ENCODE measurements at regions not wholly inside any gene's neighbourhood (a gene's known extent, or its start where the extent isn't known, plus 50 kb on each side); places are given as distances from the start of the nearest gene placed in this dataset.
"Not testable (repeated sequence)": the region's sequence is repeated elsewhere in the genome, so short reads cannot be mapped to it uniquely, and the experiment has no call there.

DNA sequence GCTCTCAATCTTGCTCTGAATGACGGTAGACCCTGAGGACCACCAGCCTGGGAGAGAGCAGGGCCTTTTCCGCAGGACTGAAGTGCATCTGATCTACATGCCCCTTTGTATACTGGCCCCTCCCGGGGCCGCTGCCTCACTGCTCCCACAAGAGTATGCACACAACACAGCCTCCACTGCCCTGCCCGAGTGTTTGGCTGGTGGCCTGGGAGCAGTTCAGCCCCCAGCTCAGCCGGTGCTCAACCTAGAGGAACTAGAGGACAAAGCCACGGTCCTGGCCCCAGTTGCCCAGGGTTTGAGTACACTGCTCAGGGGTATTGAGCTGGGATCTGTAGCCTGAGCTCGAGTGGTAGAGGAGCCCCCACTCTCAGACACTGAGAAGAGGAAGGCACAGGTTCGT lies 118.9 kb upstream of the CAB39 start:
- DNase-seq, result no peak

DNA sequence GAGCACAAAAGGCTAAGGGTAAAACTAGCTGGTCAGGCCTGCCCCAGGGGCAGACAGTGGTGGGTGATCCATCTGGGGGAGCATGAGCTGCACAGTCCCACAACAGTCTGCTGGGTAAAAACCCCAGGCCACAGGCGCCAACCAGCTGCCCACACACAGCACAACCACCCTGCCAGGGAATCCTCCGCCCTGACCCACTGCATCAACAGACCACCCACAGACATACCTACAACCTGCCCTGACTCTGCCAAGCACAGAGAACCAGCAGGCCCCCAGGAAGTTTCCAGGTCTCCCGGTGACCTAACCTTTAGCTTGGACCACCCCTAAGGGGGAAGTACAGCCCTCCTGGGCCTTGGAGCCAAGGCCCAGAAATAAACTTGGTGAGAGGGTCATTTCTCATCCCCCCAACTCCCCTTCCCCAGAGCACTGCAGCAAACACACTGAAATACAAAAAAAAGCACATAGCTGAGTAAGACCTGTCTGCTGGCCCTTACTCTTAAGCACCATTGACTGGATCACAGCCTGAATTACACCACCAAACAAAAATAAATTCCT lies 118.3 kb upstream of the CAB39 start:
- DNase-seq, result no peak

DNA sequence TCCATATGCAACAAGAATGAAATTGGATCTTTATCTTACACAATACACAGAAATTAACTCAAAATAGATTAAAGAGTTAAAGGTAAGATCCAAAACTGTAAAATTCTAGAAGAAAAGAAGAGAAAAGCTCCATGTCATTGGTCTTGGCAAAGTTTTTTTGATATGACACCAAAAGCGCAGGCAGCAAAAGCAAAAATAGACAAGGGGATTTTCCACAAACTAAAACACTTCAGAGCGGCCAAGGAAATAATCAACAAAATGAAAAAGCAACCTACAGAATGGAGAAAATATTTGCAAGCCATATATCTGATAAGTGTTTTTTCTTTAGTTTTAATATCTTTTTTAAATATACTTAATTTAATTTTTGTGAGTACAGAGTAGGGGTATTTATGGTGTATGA lies 112.8 kb upstream of the CAB39 start:
- DNase-seq, result no peak

DNA sequence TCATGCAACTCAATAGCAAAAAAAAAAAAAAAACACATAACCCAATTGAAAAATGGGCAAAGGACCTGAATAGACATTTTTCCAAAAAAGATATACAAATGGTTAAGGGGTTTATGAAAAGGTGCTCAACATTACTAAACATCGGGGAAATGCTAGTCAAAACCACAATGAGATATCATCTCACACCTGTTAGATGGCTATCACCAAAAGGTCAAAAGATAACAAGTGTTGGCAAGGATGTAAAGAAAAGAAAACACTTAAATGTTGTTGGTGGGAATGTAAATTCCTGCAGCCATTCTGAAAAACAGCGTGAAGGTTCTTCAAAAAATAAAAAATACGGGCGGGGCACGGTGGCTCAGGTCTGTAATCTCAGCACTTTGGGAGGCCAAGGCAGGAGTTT lies 112.4 kb upstream of the CAB39 start:
- peak; percentile 14 for DNase-seq

DNA sequence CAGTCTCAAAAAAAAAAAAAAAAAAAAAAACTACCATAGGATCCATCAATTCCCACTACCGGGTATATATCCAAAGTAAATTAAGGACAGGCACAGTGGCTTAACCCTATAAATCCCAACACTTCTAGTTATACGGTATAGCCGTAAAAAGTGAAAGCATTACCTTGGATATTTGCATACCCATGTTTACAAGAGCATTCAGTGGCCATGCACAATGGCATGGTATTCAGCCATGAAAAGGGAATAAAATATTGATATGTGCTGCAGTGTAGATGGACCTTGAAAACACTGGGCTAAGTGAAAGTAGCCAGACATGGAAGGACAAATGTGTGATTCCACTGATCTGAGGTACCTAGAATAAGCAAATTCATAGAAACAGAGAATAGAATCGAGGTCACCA lies 111.8 kb upstream of the CAB39 start:
- no peak for DNase-seq

DNA sequence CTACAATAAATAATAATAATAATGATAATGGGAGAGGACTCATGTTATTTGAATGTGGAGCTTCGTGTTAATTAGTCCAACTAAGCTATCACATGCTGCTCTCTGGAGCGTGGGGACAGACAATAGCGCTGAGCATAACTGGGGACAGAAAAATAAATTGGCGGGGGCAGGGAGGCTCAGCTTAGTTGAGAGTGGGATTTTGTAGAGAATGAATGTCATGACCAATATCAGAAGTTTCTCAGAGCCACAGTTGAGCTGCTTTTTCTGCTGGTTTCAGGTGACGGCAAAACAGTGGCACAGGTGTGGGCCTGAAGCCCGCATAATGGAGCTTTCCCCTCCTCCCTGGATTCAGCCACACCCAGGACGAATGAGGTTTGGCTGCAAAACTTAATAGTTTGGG lies 111.1 kb upstream of the CAB39 start:
- DNase-seq, result no peak

DNA sequence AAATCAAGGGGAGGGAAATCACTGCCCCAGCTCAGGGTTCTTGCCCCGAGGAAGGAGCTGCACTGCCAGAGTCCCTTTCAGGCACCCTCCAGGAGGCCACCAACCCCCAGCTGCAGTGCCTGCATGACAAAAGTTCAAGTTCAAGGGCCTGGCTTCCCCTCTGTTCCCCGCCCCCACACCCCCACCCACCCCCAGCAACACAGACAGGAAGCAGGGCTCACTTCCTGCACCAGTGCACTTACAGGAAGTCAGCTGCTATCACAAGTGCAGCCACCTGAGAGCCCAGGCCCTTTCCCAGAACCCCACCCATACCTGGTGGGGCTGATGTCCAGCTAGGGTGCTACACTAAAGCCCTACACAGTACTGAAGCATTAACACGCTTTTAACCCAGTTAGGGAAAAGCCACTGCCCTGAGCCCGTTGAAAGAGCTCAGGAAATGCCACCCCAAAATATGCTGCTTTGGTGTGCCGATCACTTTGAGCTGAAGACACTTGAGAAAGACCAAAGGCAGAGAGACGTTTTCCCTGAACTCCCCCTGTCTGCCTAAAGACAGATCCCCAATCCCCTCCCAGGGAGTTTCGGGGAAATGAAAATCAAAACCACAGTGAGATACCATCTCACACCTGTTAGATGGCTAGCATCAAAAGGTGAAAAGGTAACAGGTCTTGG lies 109.9 kb upstream of the CAB39 start:
- DNase-seq, result peak; percentile 64

DNA sequence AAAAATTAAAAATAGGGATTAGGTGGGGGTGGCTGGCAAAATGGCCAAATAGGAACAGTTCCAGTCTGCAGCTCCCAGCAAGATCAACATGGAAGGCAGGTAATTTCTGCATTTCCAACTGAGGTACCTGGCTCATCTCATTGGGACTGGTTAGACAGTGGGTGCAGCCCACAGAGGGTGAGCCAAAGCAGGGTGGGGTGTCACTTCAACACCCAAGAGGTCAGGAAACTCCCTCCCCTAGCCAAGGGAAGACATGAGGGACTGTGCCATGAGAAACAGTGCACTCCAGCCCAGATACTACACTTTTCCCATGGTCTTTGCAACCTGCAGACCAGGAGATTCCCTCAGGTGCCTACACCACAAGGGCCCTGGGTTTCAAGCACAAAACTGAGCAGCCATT lies 109.3 kb upstream of the CAB39 start:
- not testable (repeated sequence) for DNase-seq

DNA sequence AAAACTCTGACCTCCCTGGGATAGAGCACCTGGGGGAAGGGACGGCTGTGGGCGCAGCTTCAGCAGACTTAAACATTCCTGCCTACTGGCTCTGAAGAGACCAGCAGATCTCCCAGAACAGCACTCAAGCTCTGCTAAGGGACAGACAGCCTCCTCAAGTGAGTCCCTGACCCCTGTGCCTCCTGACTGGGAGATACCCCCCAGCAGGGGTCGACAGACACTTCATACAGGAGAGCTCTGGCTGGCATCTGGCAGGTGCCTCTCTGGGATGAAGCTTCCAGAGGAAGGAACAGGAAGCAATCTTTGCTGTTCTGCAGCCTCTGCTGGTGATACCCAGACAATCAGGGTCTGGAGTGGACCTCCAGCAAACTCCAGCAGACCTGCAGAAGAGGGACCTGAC lies 108.5 kb upstream of the CAB39 start:
- DNase-seq, result not testable (repeated sequence)

DNA sequence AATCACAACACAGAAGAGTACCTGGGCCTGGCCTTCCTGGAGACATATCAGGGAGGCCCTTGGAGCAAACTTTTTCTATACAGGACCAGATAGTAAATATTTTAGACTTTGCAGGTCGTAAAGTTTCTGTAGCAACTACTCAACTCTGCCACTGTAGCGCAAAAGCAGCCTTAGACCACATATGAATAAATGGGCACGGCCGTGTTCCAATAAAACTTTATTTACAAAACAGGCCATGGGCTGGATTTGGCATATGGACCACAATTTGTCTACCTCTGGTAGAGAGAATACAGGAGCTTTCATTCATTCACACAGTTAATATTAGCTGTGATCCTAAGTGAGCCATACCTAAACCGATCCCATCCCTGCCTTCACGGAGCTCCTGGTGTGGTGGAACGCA lies 98.6 kb upstream of the CAB39 start:
- DNase-seq, result no peak

DNA sequence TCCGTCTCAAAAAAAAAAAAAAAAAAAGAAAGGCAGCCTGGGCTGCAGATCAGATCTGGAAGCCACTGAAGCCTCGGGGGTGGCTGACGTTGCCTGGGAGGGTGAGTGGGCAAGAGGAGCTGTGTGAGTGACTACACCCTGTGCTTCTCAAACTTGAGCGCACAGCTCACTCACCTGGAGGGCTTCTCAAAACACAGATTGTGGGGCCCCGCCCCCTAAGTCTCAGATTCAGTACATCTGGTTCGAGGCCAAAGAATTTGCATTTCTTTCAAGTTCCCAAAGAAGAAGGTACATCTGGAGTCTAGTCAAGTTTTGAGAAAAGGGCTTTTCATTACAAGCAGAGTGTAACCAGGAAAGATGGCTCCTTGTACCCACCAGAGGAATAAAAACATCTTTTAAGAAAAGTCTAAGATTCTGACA lies 97.7 kb upstream of the CAB39 start:
- no peak for DNase-seq

DNA sequence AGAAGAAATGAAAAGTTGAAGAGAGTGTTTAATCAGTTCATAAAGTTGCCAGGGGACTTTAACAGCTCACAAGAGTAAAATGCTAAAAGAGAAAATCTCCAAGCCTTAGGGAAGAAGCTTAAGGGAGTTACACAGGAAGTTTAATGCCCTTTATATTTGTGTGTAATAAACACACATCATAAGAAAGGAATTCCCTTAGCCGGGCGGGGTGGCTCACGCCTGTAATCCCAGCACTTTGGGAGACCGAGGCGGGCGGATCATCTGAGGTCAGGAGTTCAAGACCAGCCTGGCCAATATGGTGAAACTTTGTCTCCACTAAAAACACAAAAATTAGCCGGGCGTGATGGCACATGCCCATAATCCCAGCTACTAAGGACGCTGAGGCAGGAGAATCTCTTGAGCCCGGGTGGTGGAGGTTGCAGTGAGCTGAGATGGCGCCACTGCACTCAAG lies 95.4 kb upstream of the CAB39 start:
- DNase-seq, result not testable (repeated sequence)

DNA sequence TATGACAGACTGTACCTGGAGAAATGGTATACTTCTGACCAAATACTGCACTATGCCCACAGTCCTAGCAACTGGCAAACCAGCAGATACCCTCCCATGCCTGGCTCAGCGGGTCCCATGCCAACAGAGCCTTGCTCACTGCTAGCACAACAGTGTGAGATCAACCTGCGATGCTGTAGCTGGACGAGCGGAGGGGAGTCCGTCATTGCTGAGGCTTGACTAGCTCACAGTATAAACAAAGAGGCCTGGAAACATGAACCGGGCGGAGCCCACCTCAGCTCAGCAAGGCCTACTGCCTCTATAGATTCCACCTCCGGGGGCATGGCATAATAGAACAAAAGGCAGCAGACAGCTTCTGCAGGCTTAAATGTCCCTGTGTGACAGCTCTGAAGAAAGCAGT lies 93.2 kb upstream of the CAB39 start:
- DNase-seq, result no peak

DNA sequence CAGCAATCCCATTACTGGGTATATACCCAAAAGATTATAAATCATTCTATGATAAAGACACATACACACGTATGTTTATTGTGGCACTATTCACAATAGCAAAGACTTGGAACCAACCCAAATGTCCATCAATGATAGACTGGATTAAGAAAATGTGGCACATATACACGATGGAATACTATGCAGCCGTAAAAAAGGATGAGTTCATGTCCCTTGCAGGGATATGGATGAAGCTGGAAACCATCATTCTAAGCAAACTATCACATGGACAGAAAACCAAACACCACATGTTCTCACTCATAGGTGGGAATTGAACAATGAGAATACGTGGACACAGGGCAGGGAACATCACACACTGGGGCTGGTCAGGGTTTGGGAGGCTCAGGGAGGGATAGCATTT lies 87.4 kb upstream of the CAB39 start:
- DNase-seq, result not testable (repeated sequence)

DNA sequence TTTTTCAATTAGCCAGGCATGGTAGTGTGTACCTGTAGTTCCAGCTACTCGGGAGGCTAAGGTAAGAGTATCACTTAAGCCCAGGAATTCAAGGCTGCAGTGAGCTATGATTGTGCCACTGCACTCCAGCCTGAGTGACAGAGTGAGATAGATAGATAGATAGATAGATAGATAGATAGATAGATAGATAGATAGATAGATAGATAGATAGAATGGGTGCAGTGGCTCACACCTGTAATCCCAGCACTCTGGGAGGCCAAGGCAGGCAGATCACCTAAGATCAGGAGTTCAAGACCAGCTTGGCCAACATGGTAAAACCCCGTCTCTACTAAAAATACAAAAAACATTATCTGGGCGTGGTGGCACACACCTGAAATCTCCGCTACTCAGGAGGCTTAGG lies 85.6 kb upstream of the CAB39 start:
- DNase-seq, result not testable (repeated sequence)

DNA sequence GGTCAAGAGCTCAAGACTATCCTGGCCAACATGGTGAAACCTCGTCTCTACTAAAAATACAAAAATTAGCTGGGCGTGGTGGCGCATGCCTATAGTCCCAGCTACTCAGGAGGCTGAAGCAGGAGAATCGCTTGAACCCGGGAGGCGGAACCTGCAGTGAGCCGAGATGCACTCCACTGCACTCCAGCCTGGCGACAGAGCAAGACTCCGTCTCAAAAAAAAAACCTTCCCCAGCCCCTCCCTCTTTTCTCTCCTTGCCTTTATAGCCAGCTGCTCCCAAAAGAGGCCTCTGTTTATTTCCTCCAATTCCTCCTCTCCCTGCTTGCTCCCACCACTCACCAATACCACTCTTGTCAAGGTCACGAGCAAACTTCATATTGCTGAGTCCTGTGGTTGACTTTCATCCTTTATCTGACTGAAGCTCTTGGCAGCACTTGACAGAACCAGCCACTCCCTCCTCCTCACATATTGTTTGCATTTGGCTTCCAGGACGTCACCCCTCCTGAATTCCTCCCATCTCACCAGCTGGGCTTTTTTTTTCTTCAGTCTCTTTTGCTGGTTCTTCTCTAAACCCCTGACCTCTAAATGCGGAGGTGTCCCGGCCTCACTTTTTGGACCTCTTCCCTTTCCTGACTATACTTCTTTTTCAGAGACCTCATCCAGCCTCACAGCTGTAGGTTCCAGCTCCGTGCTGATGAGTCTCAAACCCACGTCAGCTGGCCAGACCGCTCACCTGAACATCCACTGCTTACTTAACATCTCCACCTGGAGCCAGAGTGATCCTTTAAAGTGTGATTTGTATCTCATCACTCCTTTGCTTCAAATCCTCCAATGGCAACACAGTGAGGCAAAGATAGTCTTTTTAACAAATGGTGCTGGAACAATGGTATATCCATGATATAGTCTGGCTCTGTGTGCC lies 84.6 kb upstream of the CAB39 start:
- no peak for DNase-seq

DNA sequence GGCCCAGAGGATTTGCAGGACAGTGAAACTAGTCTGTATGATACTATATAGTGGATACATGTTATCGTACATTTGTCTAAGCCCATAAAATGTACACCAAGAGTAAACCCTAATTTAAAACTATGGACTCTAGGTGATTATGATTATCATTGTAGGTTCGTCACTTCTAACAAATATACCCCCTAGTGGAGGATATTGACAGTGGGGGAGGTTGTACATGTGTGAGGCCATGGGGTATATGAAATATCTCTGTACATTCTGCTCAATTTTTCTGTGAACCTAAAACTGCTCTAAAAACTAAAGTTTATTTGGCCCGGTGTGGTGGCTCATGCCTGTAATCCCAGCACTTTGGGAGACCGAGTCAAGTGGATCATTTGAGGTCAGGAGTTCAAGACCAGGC lies 81.2 kb upstream of the CAB39 start:
- DNase-seq, result no peak

DNA sequence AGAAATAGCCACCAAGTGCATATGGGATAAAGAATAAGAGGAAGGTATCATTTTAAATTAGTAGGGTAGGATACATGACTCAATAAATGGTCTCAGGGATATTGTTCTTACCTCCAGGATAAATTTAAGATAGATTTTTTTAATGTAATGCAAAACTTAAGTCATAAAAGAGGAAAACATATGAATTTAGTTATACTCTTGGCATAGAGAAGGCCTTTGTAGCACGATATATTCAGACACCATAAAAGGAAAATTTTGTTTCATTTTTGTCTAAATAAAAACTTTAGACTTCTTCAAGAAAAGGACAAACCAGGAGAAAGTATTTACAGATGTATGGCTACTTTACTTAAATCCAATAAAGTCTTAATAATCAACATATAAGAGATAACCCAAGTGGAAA lies 78.5 kb upstream of the CAB39 start:
- no peak for DNase-seq

DNA sequence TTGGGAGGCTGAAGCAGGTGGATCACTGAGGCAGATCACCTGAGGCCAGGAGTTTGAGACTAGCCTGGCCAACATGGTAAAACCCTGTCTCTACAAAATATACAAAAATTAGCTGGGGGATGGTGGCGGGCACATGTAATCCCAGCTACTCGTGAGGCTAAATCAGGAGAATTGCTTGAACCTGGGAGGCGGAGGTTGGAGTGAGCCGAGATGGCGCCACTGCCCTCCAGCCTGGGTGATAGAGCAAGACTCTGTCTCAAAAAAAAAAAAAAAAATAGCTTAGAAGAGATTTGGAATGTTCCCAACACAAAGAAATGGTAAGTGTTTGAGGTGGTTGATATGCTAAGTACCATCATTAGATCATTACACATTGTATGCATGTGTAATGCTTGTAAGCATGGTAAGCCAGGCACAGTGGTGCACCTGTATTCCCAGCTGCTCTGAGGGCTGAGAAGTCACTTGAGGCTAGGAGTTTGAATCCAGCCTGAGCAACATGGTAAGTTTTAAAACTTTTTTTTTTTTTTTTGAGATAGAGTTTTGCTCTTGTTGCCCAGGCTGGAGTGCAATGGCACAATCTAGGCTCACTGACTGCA lies 77.8 kb upstream of the CAB39 start:
- not testable (repeated sequence) for DNase-seq

DNA sequence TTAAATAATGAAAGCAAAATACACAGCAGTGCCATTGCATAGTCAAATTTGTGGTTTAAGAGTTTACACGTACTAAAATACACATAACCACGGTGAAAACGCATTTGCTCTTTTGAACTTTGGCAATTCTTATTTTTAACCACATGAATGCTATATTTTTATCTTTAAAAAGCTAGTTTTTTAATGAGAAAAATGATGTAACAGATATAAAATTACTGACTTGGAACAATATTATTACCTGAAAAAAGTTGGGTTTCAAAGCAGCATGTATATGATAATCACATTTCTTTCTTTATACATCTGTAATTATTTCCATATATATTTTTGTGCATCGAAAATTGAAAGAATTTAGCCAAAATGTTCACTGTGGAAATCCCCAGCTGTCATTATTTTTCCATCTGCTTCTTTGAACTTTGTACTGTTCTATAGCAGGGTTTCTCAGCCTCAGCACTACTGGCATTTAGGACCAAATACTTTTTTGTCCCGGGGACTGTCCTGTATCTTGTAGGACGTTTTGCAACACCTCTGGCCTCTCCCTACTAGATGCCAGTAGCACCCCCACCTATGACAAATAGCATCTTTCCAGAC lies 75.9 kb upstream of the CAB39 start:
- DNase-seq, result no peak

DNA sequence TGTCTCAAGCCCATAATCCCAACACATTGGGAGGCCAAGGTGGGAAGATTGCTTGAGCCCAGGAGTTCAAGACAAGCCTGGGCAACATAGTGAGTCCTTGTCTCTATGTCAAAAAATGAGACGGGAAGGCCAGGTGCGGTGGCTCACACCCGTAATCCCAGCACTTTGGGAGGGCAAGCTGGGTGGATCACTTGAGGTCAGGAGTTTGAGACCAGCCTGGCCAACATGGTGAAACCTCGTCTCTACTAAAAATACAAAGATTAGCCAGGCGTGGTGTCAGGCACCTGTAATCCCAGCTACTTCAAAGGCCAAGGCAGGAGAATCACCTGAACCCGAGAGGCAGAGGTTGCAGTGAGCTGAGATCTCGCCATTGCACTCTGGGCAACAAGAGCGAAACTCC lies 75.2 kb upstream of the CAB39 start:
- DNase-seq, result not testable (repeated sequence)

DNA sequence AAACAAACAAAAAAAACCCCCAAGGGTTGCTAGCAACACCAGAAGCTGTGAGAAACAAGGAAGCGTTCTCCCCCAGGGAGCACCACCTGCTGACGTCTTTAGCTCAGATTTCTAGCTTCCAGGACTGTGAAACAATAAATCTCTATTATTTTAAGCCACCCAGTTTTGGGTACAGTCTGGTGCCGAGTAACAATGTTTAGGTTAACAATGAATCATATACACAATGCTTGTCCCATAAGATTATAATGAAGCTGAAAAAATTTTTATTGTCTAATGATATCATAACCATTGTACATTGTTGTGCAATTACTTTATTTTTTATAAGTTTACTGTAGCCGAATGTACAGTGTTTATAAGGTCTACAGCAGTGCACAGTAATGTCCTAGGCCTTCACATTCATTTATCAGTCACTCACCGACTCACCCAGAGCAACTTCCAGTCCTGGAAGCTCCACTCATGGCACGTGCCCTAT lies 72.1 kb upstream of the CAB39 start:
- DNase-seq, result no peak

DNA sequence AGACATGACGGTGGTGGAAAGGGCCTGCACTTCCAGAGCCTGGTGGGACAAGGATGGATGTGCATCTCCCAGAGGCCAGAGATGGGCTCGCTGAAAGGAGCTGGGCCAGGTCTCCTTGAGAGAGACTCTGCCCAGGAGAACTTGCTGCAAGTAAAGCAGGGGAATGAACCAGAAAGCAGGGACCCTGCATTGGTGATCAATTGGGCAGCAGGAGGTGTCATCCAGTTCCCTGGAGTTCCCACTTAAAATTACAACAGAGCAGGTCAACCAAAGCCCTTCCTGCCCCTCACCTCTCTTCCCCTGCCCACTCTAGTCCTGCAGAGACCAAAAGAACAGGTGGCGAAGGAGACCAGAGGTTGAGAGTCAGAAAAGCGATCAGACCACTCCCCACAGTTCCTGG lies 69.7 kb upstream of the CAB39 start:
- DNase-seq, result no peak

Data from central memory CD4-positive, alpha-beta T cell (primary cell).